Amniotic stem cell (primary cell): ENCODE measurements at regions not wholly inside any gene's neighbourhood (a gene's known extent, or its start where the extent isn't known, plus 50 kb on each side); places are given as distances from the start of the nearest gene placed in this dataset.

Experiments
- DNase-seq: peaks from one replicate; lab custom pipeline; 2025; lab: John Stamatoyannopoulos, UW

DNA sequence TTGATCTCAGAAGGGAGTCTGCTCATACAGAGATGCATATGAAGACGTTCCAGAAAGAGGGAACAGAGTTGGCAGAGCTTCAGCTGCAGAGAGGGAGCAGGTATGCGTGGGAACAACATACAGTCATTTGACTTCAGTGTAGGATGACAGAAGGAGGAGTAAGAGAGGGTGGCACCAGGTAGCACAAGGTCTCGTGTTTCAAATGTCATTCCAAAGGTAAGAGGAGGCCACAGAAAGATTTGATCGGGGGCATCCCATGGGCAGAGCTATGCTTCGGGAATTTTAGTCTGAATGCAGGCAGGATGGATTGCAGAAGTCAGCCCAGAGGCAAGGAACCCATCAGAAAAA lies 367.1 kb downstream of the CDK5RAP2 start:
- DNase-seq: no peak

DNA sequence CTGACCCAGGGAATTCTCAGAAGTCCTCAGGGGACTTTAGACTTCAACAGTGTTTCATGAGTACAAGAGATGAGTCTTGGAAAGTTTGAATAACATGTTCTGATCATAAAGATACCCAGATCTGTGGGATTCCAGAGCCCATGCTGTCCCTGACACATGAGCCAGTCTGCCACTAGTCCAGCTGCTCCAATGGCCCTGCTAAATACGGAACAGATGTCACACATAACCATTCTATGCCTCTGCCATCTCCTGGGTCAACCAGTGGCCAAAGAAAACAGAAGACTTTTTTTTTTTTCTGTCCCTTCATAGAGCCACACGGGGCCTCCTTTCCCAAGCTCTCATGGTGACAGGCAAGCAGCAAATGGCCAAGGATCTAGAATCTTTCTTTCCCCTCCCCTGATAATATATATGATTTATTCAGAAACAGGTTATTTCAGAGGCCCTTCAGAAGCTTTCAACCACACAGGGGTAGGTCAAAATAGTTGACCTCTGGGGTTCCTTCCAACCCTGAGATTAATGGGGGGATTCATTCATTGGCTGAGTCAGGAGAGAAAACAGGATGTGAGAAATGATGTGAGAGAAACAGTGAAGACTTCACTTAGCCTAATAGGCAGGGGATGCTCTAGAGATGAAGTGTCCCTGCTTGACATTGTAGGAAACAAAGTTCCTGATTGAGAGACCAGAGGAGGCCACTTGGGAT lies 367.7 kb downstream of the CDK5RAP2 start:
- DNase-seq: no peak

DNA sequence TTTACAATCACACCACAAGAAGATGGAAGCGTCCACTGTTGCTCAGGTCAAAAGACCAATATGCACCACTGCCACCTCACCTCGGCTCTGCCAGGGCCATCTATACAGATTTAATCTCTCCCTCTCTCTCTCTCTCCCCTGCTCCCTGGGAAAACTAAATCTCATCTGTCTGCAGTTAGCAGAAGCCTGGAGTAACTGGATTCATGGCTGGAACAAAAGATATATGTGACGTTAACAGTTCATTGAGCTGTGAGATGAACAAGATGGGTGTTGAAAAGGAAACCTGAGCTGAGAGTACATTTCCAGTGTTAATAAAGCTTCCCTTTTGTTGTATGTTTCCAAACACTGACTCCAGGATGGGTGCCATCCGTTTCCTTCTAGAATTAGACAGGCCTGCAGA lies 369.7 kb downstream of the CDK5RAP2 start:
- no peak for DNase-seq

DNA sequence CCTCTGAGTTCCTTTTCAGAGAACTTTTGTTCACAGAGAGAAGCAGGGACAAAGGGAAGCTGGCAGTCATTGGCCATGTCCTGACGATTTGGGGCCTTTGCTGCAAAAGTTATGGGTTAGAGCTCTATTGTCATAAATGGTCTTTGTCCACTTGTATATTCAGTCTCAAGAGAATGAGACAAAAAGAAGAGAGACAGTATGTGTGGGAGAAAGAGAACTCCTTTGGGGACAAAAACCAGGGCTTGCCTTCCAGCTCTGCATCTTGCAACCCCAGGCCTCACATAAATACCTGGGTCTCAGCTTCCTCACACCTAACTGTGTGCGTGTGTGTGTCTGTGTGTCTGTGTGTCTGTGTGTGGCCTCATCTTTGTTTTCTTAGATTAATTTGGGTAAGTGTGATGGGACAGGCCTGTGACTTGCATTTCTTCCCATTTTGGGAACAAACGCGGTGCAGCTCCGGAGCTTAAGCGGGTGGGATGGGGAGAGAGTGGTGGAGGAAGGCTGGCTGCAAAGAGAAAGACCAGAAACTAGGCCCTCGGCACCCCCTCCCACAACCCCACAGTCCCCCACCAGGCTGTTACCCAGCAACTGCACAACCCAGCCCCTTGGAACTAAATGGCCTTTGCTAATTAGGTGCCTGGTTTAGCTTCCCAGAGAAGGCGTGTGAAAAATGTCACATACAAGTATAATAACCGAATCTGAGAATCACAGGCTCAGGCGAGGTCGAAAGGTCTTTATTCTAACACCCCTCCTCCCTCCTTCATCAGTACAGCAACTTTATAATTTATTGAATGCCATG lies 376.9 kb downstream of the CDK5RAP2 start:
- no peak for DNase-seq

DNA sequence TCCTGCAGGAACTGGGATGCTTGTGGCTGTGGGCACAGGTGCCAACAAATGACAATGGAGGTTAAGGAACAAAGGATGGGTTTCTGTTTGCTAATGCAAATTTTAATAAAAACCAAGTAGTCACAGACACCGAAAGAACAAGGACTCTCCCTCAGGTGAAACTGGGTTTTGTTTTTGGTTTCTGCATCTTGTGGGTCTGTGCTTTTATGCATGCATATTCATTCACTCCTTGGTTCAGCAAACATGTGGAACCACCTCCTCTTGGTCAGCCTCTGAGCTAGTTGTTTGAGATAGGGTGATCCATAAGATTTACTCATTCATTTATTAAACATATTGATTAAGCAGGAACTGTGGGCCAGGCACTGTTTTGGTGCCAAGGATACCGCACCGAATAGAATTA lies 381.9 kb downstream of the CDK5RAP2 start:
- no peak for DNase-seq

DNA sequence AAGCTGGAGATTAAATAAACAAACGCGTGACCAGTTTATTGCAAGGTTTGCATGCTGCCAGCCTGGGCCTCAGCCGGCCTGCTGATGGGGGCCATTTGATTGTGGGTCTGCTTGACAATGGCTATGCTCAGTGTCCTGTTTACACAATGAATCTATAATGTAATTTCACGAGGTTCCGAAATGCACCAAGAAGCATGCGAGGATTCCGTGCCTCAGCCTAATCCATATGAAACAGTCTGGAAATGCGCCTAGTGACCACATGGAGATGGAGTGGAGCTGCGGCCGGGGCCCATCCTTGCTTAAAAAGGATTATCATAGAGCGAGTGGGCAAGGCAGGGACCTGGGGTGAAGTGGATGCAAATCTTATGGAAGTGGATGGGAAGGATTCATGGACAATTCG lies 382.4 kb downstream of the CDK5RAP2 start:
- DNase-seq: no peak

DNA sequence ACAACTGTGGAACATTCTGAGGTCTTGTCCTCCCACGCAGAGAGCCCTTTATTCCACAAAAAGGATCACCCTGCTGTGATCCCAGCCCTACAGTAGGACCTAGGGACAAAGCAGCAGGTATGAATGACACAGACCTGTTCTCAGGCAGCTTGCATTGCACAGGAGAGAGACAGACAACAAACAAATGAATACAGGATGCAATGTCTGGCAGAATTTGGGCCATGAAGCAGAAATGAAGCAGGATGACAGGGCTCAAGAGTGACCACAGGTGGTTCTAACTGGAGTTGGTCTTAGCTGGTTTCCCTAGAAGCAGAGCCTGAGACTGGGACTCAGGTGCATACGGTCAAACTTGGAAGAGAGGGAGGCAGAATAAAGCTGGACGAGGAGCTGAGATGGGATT lies 388.8 kb downstream of the CDK5RAP2 start:
- DNase-seq: no peak

DNA sequence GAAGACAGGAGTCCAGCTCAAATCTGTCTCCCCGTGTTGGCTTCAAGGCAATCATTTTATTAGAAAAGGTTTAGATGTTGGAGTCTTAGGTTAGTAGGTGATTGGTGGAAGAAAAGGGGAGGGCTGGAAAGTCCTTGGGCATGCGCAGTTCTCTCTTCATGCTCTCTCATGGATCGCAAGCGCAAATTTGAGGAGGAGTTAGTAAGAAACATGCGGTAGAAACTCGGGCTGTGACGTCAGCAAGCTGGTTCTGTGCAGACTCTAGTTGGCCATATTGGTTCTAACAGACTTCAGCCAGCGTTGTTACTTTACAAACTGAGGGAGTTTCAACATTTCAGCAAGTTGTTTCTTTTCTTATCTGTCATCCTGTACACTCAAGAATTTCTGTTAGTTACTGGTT lies 392.2 kb downstream of the CDK5RAP2 start:
- no peak for DNase-seq

DNA sequence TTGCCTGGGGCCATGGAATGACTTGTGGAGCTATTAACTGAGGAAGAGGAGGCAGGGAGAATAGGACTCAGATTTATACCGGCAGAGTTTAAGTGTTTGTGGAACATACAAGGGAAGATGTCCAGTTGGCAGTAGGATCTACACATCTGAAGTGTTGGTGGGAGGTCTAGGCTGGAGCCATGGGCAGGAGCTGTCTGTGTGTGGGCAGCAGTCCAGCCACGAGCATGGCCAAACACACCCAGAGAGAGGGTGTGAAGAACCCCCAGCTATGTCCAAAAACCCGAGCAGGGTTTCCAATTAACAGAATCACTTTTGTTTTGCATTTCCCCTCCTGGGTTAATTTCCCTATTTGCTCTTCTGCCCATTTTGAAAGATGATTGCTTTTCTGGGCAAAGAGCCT lies 393.7 kb downstream of the CDK5RAP2 start:
- no peak for DNase-seq

DNA sequence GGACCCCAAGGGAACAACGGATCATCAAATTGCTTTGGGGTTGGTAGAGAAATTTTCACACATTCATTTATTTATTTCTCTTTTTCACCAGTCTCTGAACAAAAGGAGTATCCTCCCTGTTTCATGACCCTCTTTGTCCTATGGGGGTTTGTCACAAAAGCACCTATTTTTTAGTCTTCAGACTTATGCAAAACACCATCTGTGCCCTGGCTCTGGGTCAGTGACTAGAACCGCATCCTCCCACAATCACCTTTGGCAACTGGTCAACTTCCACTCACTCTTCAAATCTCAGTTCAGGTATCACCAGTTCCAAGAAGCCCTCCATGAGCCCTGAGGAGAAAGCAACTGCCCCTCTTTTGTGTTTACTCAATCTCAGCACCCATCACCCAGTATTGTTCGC lies 395.7 kb downstream of the CDK5RAP2 start:
- no peak for DNase-seq

DNA sequence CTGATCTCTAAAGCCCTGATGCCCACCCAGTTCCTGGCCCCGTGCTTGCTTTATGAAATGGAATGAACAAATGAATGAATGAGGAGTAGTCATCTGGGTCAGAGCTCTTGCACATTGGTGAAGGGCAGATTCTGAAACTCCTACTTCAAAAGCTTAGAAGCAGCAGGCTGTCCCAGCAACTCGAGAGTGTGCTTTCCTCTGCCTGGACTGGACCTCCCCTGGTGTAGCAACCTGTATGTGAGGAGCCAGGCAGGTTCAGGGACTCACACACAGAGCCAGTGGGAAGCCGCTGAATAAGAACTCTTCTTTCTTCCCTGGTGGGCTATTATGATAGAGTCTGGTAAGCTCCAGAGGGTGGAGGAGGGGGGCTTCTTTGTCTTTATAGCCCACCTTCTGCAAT lies 396.4 kb downstream of the CDK5RAP2 start:
- DNase-seq: no peak

DNA sequence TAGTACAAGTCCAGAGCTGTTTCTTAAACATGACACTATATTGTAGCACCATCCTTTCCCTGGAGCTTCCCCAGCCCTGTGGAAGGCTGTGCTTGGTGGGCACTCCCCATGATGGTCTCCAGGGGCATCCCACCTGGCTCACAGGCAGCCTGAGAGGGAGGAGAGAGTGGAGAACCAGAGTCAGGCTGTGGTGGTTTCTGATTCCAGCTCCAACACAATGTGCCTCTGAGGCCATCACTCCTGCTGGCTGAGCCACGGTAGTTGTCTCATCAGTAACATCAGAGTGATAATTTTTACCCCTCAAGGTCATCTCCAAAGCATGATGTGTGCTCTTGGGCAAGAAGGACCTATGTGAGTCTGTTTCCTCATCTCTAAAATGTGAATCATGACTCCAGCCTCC lies 398.0 kb downstream of the CDK5RAP2 start:
- DNase-seq: no peak

DNA sequence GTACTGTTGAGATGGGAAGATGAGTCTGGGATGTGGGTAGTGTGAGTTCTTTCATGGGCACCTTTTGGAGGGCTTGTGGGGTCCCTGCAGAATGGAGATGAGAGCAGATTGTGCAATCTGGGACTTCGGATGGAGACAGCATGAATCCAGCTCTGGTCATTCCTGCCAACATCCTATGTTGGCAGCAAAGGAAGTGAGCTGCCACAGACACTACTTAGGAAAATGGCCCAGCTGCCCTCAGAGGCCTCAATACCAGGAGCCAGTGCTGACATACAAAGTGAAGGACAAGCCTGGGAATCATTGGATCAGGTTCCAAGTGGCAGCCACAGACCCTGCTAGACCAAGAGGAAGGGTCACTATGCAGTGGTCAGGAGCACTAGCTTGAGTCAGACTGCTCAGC lies 402.8 kb downstream of the CDK5RAP2 start:
- DNase-seq: no peak

DNA sequence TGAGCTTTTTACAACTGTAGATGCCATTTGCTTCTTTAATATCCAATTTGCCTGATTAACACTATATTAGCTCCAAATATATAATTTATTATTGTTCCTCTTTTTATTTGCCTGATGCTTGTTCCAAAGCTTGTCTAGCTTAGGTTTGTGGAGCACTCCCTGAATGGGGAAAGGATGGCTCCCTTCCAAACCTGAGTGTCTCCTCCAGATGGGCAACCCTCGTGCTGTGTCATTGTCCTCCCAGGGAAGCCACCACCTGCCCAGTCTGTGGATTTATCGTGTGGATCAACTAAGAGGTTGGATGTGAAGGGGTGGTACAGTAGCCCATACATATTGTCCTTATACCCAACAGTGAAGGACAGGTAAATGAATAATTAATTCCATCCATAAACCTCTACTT lies 404.9 kb downstream of the CDK5RAP2 start:
- no peak for DNase-seq

DNA sequence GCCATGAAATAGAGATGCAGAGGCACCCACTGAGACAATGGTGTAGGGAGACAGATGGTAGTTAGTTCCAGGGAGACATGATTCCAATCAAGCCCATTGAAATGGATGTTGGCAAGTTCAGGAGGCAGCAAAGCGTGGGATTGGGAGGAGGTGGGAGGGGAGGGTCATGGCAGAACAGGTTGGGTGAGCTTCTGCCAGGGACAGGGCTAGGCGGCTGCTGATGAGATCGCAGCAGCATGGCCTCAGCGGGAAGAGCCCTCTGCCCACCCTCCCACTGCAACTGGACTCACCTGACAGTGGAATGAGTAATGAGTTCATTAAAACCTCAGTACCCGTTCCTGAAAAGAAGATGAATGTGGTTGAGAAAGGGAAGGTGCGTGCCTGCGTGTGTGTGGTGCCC lies 418.2 kb downstream of the CDK5RAP2 start:
- no peak for DNase-seq

DNA sequence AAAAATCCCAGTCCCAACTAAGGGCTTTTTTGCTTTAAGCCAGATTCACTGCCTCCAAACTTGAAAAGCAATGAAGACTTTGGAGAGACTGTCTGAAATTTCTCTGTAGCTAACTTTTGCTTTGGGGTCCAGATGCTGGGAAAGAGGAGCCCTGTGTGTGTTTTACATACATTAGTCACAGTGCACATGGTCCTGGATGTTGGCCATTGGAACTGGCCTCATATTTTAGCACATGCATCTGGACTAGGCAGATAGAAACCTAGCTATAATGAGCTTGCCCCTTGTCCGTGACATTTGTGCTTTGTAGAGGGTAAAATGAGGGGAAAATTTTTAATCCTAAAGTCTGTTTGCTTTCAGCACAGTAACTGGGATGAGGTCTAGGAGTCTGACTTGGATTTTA lies 421.7 kb downstream of the CDK5RAP2 start:
- DNase-seq: no peak

DNA sequence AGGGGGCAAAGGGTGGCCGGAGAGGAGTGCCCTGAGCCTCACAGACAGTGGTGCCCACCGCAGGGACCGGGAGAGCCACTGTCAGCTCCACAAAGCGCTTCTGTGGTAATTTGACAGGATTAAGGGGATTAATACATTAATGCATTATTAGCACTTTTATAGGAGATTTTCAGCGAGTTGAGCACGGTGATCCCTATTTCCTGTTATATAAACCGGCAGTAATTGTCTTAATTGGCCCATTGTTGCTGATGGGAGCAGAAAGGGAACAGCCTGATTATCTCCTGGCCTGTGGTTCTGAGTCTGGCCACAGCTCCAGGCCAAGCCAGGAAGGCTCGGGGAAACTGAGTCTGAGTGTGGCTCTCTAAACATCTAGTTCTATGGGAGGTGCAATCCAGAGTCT lies 423.6 kb downstream of the CDK5RAP2 start:
- DNase-seq: no peak

DNA sequence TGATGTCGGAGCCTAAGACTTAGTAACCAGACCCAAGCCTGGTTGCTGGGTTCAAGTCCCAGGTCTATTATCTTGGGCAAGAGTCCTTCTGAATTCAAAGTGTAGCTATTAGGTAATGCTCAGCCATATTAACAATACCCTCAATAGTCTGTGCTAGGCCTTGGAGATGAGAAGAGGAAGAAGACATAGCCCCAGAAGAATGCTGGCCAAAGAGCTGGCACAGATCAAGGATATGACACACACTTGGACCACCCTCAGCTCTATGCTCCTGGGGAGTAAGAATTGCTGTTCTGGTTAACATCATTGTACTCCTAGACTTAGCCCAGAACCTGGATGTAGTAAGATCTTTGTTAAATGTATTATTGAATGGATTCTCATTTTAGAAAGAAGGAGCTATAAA lies 426.7 kb downstream of the CDK5RAP2 start:
- DNase-seq: no peak

DNA sequence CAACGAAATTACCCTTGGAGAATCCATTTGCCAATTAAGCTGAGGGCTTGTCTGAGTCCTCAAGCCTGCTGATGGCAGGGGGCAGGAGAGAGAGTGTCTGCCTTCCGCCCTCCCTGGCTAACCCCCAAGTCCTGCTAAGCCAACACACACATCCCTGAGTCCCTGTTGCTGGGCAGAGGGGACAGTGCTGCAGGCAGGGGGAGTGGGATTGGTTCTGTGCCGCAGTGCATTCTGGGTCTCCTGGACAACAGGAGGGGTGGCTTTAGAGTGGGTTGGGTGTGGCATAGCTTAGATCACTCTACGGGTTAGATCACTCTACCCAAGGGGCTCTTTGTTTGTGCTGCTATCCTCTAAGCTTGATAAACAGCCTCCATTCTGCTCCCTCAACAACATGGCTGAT lies 427.7 kb downstream of the CDK5RAP2 start:
- DNase-seq: no peak

DNA sequence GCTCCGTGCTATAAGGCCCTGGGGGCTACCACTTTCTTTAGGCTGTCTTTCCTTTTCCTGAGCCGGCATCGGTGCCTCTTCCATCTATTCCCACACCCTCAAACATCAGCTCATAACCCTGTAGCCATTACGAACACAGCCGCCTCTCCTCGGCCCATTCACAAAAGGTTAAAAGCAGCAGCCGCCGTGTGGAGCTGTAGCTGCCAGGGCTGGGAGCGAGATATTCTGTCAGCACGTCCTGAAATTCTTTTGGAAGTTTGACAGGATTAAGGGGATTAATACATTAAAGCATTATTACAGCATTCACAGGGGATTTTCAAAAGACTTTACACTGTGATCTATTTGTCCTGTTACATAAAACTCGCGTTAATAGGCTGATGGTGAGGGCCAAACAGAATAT lies 428.2 kb downstream of the CDK5RAP2 start:
- DNase-seq: no peak

DNA sequence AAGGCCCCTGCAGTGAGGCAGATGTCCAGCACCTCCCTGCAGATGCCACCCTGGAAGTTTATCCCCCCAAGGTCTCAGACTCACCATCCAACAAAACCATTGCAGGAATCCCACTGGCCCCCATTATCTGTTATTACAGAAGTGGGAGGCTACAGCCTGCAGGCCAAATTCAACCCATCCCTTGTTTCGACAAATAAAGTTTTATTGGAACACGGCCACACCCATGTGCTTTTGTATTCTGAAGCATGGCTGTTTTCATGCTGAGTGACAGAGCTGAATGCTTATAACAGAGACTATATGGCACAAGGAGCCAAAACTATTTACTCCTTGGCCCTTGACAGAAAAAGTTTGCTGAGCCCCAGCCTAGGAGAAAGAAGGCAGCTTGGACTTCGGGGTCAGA lies 428.8 kb downstream of the CDK5RAP2 start:
- DNase-seq: no peak

DNA sequence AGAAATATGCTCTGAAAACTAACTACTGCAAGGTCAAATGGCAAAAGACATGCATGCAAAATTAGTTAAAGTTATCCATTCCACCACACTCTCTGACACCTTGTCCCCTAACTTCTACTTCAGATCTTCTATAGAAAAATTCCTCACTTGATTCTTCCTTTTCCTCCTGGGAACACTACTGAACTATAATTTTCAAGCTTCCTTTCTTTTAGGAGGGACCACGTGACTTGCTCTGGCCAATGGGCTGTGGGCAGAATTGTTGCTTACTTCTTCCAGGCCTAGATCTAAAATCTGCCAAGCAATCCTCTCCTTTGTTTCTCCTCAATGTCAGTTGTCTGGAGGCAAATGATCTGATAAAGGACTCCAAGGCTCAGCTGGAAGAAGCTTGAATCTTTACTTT lies 441.0 kb downstream of the CDK5RAP2 start:
- no peak for DNase-seq

DNA sequence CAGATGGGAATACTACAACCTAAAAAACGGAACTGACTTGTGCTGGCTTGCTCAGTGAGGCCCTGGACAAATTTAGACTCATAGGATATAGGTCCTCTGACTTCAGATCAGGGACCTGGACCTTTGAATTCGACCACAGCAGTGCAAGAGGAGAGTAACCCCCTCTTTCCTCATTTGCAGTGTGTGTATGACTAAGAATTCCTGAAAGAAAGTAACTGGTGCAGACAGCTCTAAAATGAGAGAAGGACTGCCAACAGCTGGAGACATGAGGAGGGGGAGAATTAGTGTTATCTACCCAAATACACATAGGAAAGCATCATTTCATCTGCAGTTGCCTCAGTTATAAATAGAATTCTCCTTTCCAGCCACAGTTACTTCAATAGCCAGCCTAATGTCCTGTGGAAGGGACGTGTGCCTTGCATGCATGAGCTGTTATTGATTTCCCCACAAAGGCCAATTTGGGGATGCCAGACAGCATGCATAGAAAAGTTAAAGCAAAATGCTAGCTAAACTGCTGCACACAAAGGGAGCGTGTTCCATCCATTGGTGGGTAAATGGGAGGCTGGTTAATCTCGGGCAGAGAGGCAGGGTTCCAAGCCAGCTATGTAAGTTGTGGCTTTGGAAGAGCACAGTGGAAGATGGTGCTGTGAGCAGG lies 442.7 kb downstream of the CDK5RAP2 start:
- DNase-seq: no peak
